Activated CD4-positive, alpha-beta T cell treated with anti-CD3 and anti-CD28 coated beads, Interleukin-2, amount 10 ng/mL, durations not matched to agents 24 days and 14 days (primary cell): ENCODE measurements at regions not wholly inside any gene's neighbourhood (a gene's known extent, or its start where the extent isn't known, plus 50 kb on each side); places are given as distances from the start of the nearest gene placed in this dataset.
A peak's percentile ranks its signal among the peaks of the same experiment; 100 is the strongest.

Source experiments
- DNase-seq: peaks from one replicate; pipeline ENCODE4 v3.0.0; 2022
- H3K27ac Mint-ChIP-seq: one replicate; pipeline ENCODE4 v1.8.0; 2022; ENCODE audit warnings: mild to moderate bottlenecking, mixed read lengths
- H3K27me3 Mint-ChIP-seq: one replicate; pipeline ENCODE4 v1.8.0; 2022; ENCODE audit warnings: mixed read lengths
- H3K36me3 Mint-ChIP-seq: one replicate; pipeline ENCODE4 v1.8.0; 2022; ENCODE audit warnings: low read depth, mild to moderate bottlenecking, mixed read lengths
- H3K4me1 Mint-ChIP-seq: one replicate; pipeline ENCODE4 v1.8.0; 2021; ENCODE audit warnings: mixed read lengths
- H3K4me3 Mint-ChIP-seq: one replicate; pipeline ENCODE4 v1.8.0; 2022; ENCODE audit warnings: mild to moderate bottlenecking, moderate library complexity, mixed read lengths
- H3K9me3 Mint-ChIP-seq: one replicate; pipeline ENCODE4 v1.8.0; 2021; ENCODE audit warnings: mixed read lengths
- intact Hi-C: fragments of 100-400 bp; cut with micrococcal nuclease; formaldehyde crosslinking; loops from one replicate; pipeline ENCODE4 v1.15.1; 2023

DNA sequence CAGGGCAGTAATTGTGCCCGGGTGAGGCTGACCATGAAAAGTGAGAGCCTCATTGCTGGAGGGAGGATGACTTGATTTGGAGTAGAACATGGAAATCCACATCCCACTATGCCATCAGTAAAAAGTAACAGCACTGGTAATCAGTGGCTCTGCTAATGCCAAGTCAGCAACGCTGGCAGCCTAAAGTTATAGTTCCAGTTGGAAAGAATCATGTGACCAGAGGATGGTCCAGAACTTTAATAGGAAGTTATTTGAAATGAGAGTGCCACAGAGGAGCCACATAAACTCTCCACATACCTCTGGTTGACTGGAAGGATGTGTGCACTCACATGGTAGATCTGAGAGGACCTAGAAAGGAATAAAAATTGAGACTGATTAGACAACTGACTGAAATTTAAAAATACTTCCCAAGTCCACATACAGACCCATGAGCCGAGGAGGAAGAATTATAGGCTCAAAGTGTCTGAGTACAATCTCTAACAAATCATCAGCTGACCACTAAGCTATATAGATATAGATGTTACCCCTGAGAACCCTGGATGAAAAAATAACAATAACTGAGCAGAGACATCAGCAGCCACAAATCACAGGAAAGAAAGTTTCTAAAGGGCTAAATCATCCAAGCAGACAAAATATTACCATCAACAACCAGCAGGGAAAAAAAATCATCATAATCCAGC is 346.8 kb downstream of the STK39 start:
- no peak overlapping the region for H3K27ac Mint-ChIP-seq
- no peaks in the 10 kb centered on the region for H3K36me3 Mint-ChIP-seq
- DNase-seq = peak; percentile 23
- intact Hi-C loops = no loop called here
- no peaks in the 10 kb centered on the region for H3K9me3 Mint-ChIP-seq
- H3K27me3 Mint-ChIP-seq = peaks cover 2% of the 10 kb centered on the region
- no peak overlapping the region for H3K4me3 Mint-ChIP-seq
- H3K4me1 Mint-ChIP-seq = no peaks in the 10 kb centered on the region

GRCh38 chr2:167898340-167898739 is 349.1 kb downstream of the STK39 start:
- Mint-ChIP-seq H3K4me3 (no peak overlapping the region), H3K36me3 (no peaks in the 10 kb centered on the region), H3K27ac (no peak overlapping the region), H3K27me3 (peaks cover 2% of the 10 kb centered on the region), H3K4me1 (no peaks in the 10 kb centered on the region), H3K9me3 (no peaks in the 10 kb centered on the region)
- intact Hi-C loops = no loop called here
- no peak for DNase-seq

- DNase-seq = no peak
- no peaks in the 10 kb centered on the region for H3K27me3 Mint-ChIP-seq
- H3K27ac Mint-ChIP-seq = no peak overlapping the region
- intact Hi-C loops = no loop called here
- H3K4me1 Mint-ChIP-seq = peaks cover 2% of the 10 kb centered on the region
- H3K4me3 Mint-ChIP-seq = no peak overlapping the region
- H3K9me3 Mint-ChIP-seq = peaks cover 14% of the 10 kb centered on the region
- H3K36me3 Mint-ChIP-seq = no peaks in the 10 kb centered on the region
These were observed 355.6 kb downstream of the STK39 start for GRCh38 chr2:167891841-167892240.

GRCh38 chr2:167890739-167891138 is 356.7 kb downstream of the STK39 start:
- no peak overlapping the region for H3K4me3 Mint-ChIP-seq
- intact Hi-C loops = no loop called here
- H3K9me3 Mint-ChIP-seq = peaks cover 14% of the 10 kb centered on the region
- no peaks in the 10 kb centered on the region for H3K36me3 Mint-ChIP-seq
- peaks cover 2% of the 10 kb centered on the region for H3K4me1 Mint-ChIP-seq
- no peak overlapping the region for H3K27ac Mint-ChIP-seq
- H3K27me3 Mint-ChIP-seq = no peaks in the 10 kb centered on the region
- no peak for DNase-seq

GRCh38 chr2:167880415-167880814 is 367.0 kb downstream of the STK39 start:
- H3K9me3 Mint-ChIP-seq = no peaks in the 10 kb centered on the region
- no peak overlapping the region for H3K27ac Mint-ChIP-seq
- no peaks in the 10 kb centered on the region for H3K4me1 Mint-ChIP-seq
- H3K36me3 Mint-ChIP-seq = no peaks in the 10 kb centered on the region
- peaks cover 4% of the 10 kb centered on the region for H3K27me3 Mint-ChIP-seq
- H3K4me3 Mint-ChIP-seq = no peak overlapping the region
- intact Hi-C loops = no loop called here
- DNase-seq = no peak

- H3K36me3 Mint-ChIP-seq = no peaks in the 10 kb centered on the region
- no peaks in the 10 kb centered on the region for H3K27me3 Mint-ChIP-seq
- no peak overlapping the region for H3K27ac Mint-ChIP-seq
- no peaks in the 10 kb centered on the region for H3K9me3 Mint-ChIP-seq
- DNase-seq = no peak
- no peak overlapping the region for H3K4me3 Mint-ChIP-seq
- no peaks in the 10 kb centered on the region for H3K4me1 Mint-ChIP-seq
- intact Hi-C loops = no loop called here
These were observed 371.9 kb downstream of the STK39 start for GRCh38 chr2:167875529-167875928.

DNA sequence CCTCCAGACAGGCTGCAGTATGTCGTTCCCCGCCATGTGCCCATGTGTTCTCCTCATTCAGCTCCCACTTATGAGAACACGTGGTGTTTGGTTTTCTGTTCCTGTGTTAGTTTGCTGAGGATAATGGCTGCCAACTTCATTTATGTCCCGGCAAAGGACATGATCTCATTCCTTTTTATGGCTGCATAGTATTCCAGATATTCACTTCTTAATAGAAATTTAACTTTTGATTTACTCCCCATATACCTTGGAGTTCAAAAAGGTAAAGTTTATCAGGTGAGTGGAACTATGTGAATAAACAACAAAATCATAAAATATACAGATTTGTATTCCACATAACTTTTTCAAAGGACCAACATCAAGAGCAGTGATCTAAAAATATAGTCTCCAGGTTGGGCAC is 372.6 kb downstream of the STK39 start:
- Mint-ChIP-seq H3K9me3 (no peaks in the 10 kb centered on the region), H3K27me3 (no peaks in the 10 kb centered on the region), H3K4me3 (no peak overlapping the region), H3K36me3 (no peaks in the 10 kb centered on the region), H3K4me1 (no peaks in the 10 kb centered on the region), H3K27ac (no peak overlapping the region)
- DNase-seq = no peak
- intact Hi-C loops = no loop called here

DNA sequence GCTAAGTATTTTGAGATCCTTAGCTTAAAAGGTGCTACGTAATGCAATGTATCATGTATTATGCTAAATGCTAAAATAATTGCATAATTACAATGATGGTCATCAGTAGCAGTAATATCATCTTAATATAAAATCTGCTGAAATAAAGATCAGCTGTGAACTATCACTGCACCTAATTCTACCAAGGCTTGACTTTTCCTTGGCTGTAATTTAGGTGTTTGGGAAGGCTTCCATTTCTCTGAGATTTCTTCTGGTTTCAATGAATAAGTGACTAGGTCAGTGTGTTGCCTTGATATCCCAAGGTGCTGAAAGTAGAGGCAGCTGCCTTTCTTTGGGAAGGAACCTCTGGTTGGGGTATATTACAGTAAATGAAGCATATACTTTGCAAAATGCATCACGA is 376.1 kb downstream of the STK39 start:
- Mint-ChIP-seq H3K27ac (no peak overlapping the region), H3K4me1 (no peaks in the 10 kb centered on the region), H3K9me3 (no peaks in the 10 kb centered on the region), H3K36me3 (no peaks in the 10 kb centered on the region), H3K27me3 (no peaks in the 10 kb centered on the region), H3K4me3 (no peak overlapping the region)
- DNase-seq = no peak
- intact Hi-C loops = no loop called here

- no peaks in the 10 kb centered on the region for H3K27me3 Mint-ChIP-seq
- no peaks in the 10 kb centered on the region for H3K9me3 Mint-ChIP-seq
- no peak for DNase-seq
- intact Hi-C loops = loop anchor here (10.0 kb wide), 1 partner anchor 246 kb away; no protein-coding TSS in a partner anchor
- no peak overlapping the region for H3K27ac Mint-ChIP-seq
- no peaks in the 10 kb centered on the region for H3K4me1 Mint-ChIP-seq
- no peak overlapping the region for H3K4me3 Mint-ChIP-seq
- H3K36me3 Mint-ChIP-seq = no peaks in the 10 kb centered on the region
These were observed 378.2 kb downstream of the STK39 start for GRCh38 chr2:167869200-167869599.

DNA sequence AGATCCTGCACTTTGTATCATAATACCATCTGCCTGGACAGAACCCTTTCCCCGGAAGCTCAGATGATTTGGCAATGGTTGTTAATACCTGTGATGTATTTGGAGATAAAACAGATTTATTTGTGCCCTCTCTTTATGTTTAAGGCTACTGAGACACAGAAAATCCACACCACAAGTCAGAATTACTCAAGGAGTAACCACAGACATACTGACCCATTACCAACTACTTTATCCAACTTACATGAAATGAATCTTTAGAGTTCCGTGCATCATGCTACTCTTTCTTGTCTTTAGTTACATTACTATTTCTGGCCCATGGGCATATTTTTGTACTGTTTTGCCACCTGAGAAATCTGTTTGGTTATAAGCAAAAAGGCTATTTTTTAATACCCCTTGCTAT is 384.0 kb downstream of the STK39 start:
- H3K27ac Mint-ChIP-seq = no peak overlapping the region
- H3K27me3 Mint-ChIP-seq = peaks cover 3% of the 10 kb centered on the region
- H3K36me3 Mint-ChIP-seq = no peaks in the 10 kb centered on the region
- H3K4me3 Mint-ChIP-seq = no peak overlapping the region
- H3K4me1 Mint-ChIP-seq = peaks cover 8% of the 10 kb centered on the region
- intact Hi-C loops = loop anchor here (10.0 kb wide), 1 partner anchor 251 kb away; no protein-coding TSS in a partner anchor
- no peak for DNase-seq
- no peaks in the 10 kb centered on the region for H3K9me3 Mint-ChIP-seq

GRCh38 chr2:167862782-167863181 is 384.6 kb downstream of the STK39 start:
- no peaks in the 10 kb centered on the region for H3K9me3 Mint-ChIP-seq
- H3K4me1 Mint-ChIP-seq = peaks cover 8% of the 10 kb centered on the region
- intact Hi-C loops = loop anchor here (10.0 kb wide), 1 partner anchor 252 kb away; no protein-coding TSS in a partner anchor
- H3K4me3 Mint-ChIP-seq = no peak overlapping the region
- peaks cover 3% of the 10 kb centered on the region for H3K27me3 Mint-ChIP-seq
- no peaks in the 10 kb centered on the region for H3K36me3 Mint-ChIP-seq
- no peak for DNase-seq
- no peak overlapping the region for H3K27ac Mint-ChIP-seq

GRCh38 chr2:167862296-167862695 is 385.1 kb downstream of the STK39 start:
- no peaks in the 10 kb centered on the region for H3K9me3 Mint-ChIP-seq
- no peak for DNase-seq
- H3K4me1 Mint-ChIP-seq = peaks cover 8% of the 10 kb centered on the region
- H3K36me3 Mint-ChIP-seq = no peaks in the 10 kb centered on the region
- no peak overlapping the region for H3K4me3 Mint-ChIP-seq
- H3K27me3 Mint-ChIP-seq = peaks cover 5% of the 10 kb centered on the region
- H3K27ac Mint-ChIP-seq = no peak overlapping the region
- intact Hi-C loops = loop anchor here (10.0 kb wide), 1 partner anchor 253 kb away; no protein-coding TSS in a partner anchor

DNA sequence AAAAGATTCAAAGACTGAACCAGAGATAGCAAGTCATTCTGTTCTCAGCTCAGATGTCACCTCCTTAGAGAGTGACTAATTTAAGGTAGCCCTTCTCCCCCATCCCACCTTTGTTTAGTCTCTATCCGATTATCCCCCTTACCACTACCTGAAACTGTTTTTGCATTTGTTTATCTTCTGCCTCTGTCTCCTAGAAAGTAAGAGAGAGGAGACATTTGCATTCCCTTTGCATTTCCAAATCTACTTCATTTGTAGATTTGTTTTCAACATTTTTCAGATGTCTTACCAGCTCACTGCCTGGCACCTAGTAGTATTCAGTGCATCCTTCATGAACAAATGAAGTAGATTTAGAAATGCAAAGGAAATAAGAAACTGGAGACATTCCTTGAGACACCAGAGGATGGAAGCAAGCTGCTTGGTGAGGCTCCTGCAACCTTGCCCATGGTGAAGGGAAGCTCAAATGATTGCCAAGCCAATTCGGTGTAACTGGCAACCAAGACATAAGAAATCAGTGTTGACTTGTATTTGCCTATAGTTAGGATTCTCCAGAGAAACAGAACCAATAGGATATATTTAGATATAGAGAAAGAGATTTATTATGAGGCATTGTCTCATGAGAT is 385.7 kb downstream of the STK39 start:
- no peak overlapping the region for H3K27ac Mint-ChIP-seq
- intact Hi-C loops = loop anchor here (10.0 kb wide), 1 partner anchor 253 kb away; no protein-coding TSS in a partner anchor
- H3K27me3 Mint-ChIP-seq = peaks cover 6% of the 10 kb centered on the region
- H3K4me1 Mint-ChIP-seq = peaks cover 8% of the 10 kb centered on the region
- no peaks in the 10 kb centered on the region for H3K9me3 Mint-ChIP-seq
- no peak for DNase-seq
- H3K4me3 Mint-ChIP-seq = no peak overlapping the region
- H3K36me3 Mint-ChIP-seq = no peaks in the 10 kb centered on the region

GRCh38 chr2:167860082-167860481 is 387.3 kb downstream of the STK39 start:
- intact Hi-C loops = loop anchor here (10.0 kb wide), 1 partner anchor 255 kb away; no protein-coding TSS in a partner anchor
- Mint-ChIP-seq H3K36me3 (no peaks in the 10 kb centered on the region), H3K4me3 (no peak overlapping the region), H3K27ac (no peak overlapping the region), H3K27me3 (peaks cover 16% of the 10 kb centered on the region), H3K4me1 (peaks cover 8% of the 10 kb centered on the region), H3K9me3 (no peaks in the 10 kb centered on the region)
- no peak for DNase-seq
